ENCODE measurements at regions not wholly inside any gene's neighbourhood (a gene's known extent, or its start where the extent isn't known, plus 50 kb on each side); places are given as distances from the start of the nearest gene placed in this dataset.

- Histone ChIP-seq H3K4me3 (no peak overlapping the region), H3K27ac (no peak overlapping the region), H3K9me3 (no peaks in the 10 kb centered on the region), H3K36me3 (no peaks in the 10 kb centered on the region), H3K4me1 (no peaks in the 10 kb centered on the region), H3K27me3 (no peaks in the 10 kb centered on the region)
- ATAC-seq = no peak
- no peak for TF ChIP-seq CTCF (IDR thresholded peaks at IDR 0.05)
- TF ChIP-seq POLR2AphosphoS5 (IDR thresholded peaks at IDR 0.05) = no peak
- no CpG with 5 or more reads among the region's 1 CpG for WGBS, 2 donors (ENCODE audit: low coverage in 1 of 2)
Measured at GRCh38 chrX:45360571-45360970, 159.9 kb upstream of the DIPK2B start.

- ATAC-seq = no peak
- H3K27ac ChIP-seq = no peak overlapping the region
- H3K36me3 ChIP-seq = no peaks in the 10 kb centered on the region
- no peak overlapping the region for H3K4me3 ChIP-seq
- 20 to 44% methylated on average over 1 of the region's 1 CpG for WGBS, 2 donors (ENCODE audit: low coverage in 1 of 2)
- TF ChIP-seq CTCF (IDR thresholded peaks at IDR 0.05) (no peak), POLR2AphosphoS5 (IDR thresholded peaks at IDR 0.05) (no peak), EP300 (IDR thresholded peaks at IDR 0.05) (no peak), POLR2A (IDR thresholded peaks at IDR 0.05) (no peak)
- H3K9me3 ChIP-seq = no peaks in the 10 kb centered on the region
- H3K27me3 ChIP-seq = no peaks in the 10 kb centered on the region
- H3K4me1 ChIP-seq = no peaks in the 10 kb centered on the region
Measured at GRCh38 chrX:45358392-45358791, 157.7 kb upstream of the DIPK2B start.

GRCh38 chrX:45353456-45353855 is 152.8 kb upstream of the DIPK2B start:
- H3K9me3 ChIP-seq = no peaks in the 10 kb centered on the region

GRCh38 chrX:45352611-45353010 is 151.9 kb upstream of the DIPK2B start:
- Histone ChIP-seq H3K4me3 (no peak overlapping the region), H3K4me1 (peaks cover 0 to 4% (median 3%) of the 10 kb centered on the region in 3 donors), H3K9me3 (no peaks in the 10 kb centered on the region), H3K27ac (peak overlapping the region in 3 of 4 donors; percentile 4 to 57 (median 21)), H3K27me3 (no peaks in the 10 kb centered on the region), H3K36me3 (no peaks in the 10 kb centered on the region)
- no peak for ATAC-seq
- no peak for TF ChIP-seq EP300 (IDR thresholded peaks at IDR 0.05)
- TF ChIP-seq CTCF (IDR thresholded peaks at IDR 0.05) = no peak
- TF ChIP-seq POLR2AphosphoS5 (IDR thresholded peaks at IDR 0.05) = no peak
- no peak for TF ChIP-seq POLR2A (IDR thresholded peaks at IDR 0.05)
- WGBS, 2 donors (ENCODE audit: low coverage in 1 of 2) = 75 to 91% methylated on average over 1 to 2 of the region's 2 CpGs

More at GRCh38 chrX:45353456-45353855, 152.8 kb upstream of the DIPK2B start:
- Histone ChIP-seq H3K4me3 (no peak overlapping the region), H3K4me1 (peaks cover 0 to 4% (median 0%) of the 10 kb centered on the region in 3 donors), H3K27me3 (no peaks in the 10 kb centered on the region), H3K27ac (no peak overlapping the region), H3K36me3 (no peaks in the 10 kb centered on the region)
- ATAC-seq = no peak
- WGBS, 2 donors (ENCODE audit: low coverage in 1 of 2) = 26 to 43% methylated on average over 3 of the region's 3 CpGs
- TF ChIP-seq POLR2AphosphoS5 (IDR thresholded peaks at IDR 0.05) (no peak), POLR2A (IDR thresholded peaks at IDR 0.05) (no peak), CTCF (IDR thresholded peaks at IDR 0.05) (no peak), EP300 (IDR thresholded peaks at IDR 0.05) (no peak)

GRCh38 chrX:45351478-45351877 is 150.8 kb upstream of the DIPK2B start:
- H3K4me1 ChIP-seq = peaks cover 0 to 4% (median 3%) of the 10 kb centered on the region in 3 donors

More at GRCh38 chrX:45351478-45351877, 150.8 kb upstream of the DIPK2B start:
- H3K36me3 ChIP-seq = no peaks in the 10 kb centered on the region
- H3K4me3 ChIP-seq = no peak overlapping the region
- WGBS, 2 donors (ENCODE audit: low coverage in 1 of 2) = 43 to 50% methylated on average over 1 of the region's 2 CpGs
- H3K27me3 ChIP-seq = no peaks in the 10 kb centered on the region
- H3K27ac ChIP-seq = peak overlapping the region in 3 of 4 donors; percentile 4 to 57 (median 8)
- ATAC-seq = no peak
- no peaks in the 10 kb centered on the region for H3K9me3 ChIP-seq
- TF ChIP-seq POLR2A (IDR thresholded peaks at IDR 0.05) = no peak
- no peak for TF ChIP-seq POLR2AphosphoS5 (IDR thresholded peaks at IDR 0.05)
- TF ChIP-seq EP300 (IDR thresholded peaks at IDR 0.05) = no peak
- TF ChIP-seq CTCF (IDR thresholded peaks at IDR 0.05) = no peak
